IPS-20b (cell line): ENCODE measurements at regions not wholly inside any gene's neighbourhood (a gene's known extent, or its start where the extent isn't known, plus 50 kb on each side); places are given as distances from the start of the nearest gene placed in this dataset.

Experiments
- H3K27ac ChIP-seq: one replicate; pipeline ENCODE4 v1.5.1; 2013; ENCODE audit warnings: low read length
- H3K27me3 ChIP-seq: 2 replicates; pipeline ENCODE4 v1.6.1; 2013; ENCODE audit warnings: mild to moderate bottlenecking, low read length, inconsistent platforms; ENCODE audit not compliant: insufficient read depth
- H3K36me3 ChIP-seq: 2 replicates; pipeline ENCODE4 v1.6.1; 2013; ENCODE audit warnings: low read depth, mild to moderate bottlenecking, inconsistent platforms, low read length, moderate library complexity; ENCODE audit not compliant: insufficient read depth
- H3K4me1 ChIP-seq: 2 replicates; pipeline ENCODE4 v1.6.1; 2013; ENCODE audit warnings: mild to moderate bottlenecking, control low read depth, inconsistent platforms, low read length, moderate library complexity; ENCODE audit not compliant: insufficient read depth
- H3K4me3 ChIP-seq: 2 replicates; pipeline ENCODE4 v1.5.1; 2013; ENCODE audit warnings: mild to moderate bottlenecking, low read length, inconsistent platforms
- H3K9ac ChIP-seq: 2 replicates; pipeline ENCODE4 v1.6.1; 2013; ENCODE audit warnings: low read depth, mild to moderate bottlenecking, inconsistent platforms, low read length, moderate library complexity
- H3K9me3 ChIP-seq: 2 replicates; pipeline ENCODE4 v1.6.1; 2013; ENCODE audit warnings: mild to moderate bottlenecking, low read depth, low read length, inconsistent platforms; ENCODE audit not compliant: insufficient read depth

DNA sequence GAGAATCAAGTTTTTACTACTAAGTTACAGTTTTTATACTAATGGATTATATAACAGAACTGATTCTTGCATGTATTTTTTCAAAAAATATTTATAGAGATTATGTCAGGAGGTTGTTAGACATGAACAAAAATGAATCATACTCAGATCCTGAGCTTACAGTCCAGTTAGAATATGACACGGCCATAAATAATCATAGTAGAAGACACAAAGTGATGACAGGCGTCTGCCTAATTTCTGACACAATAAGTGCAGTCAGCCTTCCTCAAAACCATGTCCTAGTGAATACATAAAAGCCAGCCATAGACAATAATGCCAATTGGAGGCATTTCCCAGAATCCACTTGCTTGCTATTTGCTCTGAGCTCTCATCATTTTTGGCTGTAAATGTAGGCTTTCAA is 81.7 kb upstream of the POU1F1 start:
- Histone ChIP-seq H3K36me3 (no peaks in the 10 kb centered on the region), H3K27ac (no peak overlapping the region), H3K4me3 (no peak overlapping the region), H3K9me3 (no peaks in the 10 kb centered on the region), H3K4me1 (no peaks in the 10 kb centered on the region), H3K27me3 (no peaks in the 10 kb centered on the region), H3K9ac (no peak overlapping the region)

DNA sequence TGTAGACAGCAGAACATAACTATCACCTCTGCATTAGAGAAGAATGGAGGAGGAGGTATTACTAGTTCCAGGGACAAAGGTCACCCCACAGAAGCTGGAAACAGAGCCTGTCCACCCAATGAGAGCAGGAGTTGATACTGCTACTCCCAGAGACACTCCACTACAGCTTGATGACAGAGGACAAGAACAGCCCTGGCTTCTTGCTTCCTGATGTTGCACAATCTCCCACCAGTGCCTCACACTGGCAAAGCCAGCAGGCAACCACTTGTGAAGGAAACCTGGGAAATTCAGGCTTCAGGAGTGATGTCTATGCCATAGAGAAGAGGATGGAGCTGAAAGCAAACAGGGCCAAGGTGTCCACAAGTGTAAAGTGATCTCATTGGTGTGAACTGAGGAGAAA is 78.0 kb upstream of the POU1F1 start:
- no peaks in the 10 kb centered on the region for H3K27me3 ChIP-seq
- no peaks in the 10 kb centered on the region for H3K36me3 ChIP-seq
- H3K4me3 ChIP-seq: no peak overlapping the region

DNA sequence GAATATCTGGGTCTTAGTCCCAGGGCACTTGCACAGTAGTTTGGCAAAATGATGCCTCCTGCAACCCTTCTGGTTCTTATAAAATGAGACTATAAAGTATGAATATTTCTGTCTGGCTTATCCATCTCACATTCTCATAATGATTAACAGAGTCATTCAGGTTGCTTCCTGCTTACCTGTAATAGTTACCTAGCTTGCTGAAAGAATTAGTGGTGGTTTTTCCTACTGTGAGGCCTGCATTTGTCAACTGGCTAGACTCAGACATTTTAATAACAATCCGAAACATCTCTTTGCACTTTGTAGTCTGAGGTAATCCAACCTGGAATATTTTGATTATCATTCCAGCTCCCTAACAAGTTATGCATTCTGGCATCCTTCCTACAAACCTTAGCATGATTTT is 75.6 kb upstream of the POU1F1 start:
- Histone ChIP-seq H3K27ac (no peak overlapping the region), H3K27me3 (no peaks in the 10 kb centered on the region), H3K9ac (no peak overlapping the region), H3K36me3 (no peaks in the 10 kb centered on the region), H3K4me1 (0 out of 2 replicates have a peak, but pooled peaks cover 3% of the 10 kb centered on the region), H3K4me3 (no peak overlapping the region), H3K9me3 (no peaks in the 10 kb centered on the region)

More for the DNA sequence above, 78.0 kb upstream of the POU1F1 start:
- 0 out of 2 replicates have a peak, but pooled peaks cover 3% of the 10 kb centered on the region for H3K4me1 ChIP-seq
- no peaks in the 10 kb centered on the region for H3K9me3 ChIP-seq
- no peak overlapping the region for H3K9ac ChIP-seq
- no peak overlapping the region for H3K27ac ChIP-seq

DNA sequence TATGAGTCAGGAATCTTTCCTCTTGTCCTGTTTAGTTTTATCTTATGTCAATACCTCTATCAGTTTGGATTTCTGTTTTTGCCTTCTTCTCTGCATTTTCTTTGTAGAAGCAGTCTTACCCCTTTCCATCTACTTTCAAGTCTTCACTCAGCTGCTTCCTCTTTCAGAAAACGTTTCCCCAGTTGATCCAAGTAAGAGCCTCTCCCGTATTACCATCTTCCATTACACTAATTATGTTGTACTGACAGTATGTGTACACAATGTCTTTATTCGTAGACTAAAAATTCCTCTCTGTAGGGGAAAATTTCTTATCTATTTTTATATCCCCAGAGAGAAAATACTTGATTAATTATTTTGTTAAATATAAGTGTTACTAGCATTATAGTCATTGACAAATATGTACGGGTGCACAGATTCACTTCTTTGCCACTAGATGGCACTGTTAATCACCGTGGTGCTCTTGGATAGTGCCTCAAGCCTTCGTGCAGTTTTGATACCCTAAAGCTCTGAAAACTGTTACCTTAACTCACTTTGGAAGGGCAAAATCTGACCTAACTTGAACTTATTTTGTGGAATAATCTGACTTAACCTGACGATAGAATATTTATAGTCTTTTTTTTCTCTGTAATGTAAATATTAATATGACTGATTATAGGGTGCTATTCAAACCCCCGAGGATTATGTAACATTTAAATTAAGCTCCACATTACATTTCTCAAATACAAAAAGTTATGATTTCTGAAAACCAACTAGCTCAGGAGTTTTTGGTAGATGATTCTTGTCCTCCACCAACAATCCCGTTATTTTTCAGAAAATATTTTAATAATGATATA is 74.2 kb upstream of the POU1F1 start:
- Histone ChIP-seq H3K4me1 (0 out of 2 replicates have a peak, but pooled peaks cover 3% of the 10 kb centered on the region), H3K9ac (no peak overlapping the region), H3K9me3 (no peaks in the 10 kb centered on the region; the same call in 1 of the 2 replicates), H3K36me3 (no peaks in the 10 kb centered on the region), H3K27me3 (no peaks in the 10 kb centered on the region), H3K4me3 (no peak overlapping the region), H3K27ac (no peak overlapping the region)

DNA sequence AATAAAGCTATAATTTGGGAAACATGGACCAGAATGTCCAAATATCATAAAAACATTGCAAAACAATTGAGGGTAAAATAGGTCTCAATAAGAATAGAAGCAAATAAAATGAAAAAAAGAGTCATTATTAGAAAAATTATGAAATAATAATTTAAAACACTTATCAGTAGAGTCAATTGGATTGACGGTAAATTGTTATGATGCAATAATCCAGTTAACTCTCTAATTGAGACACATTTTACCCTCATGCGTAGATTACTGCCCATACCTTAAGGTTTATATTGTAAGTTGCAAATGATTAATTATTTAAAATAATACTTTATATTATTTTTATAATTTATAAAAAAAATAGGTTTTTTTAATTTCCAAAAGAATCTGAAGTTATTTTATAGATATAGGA is 73.4 kb upstream of the POU1F1 start:
- no peak overlapping the region for H3K27ac ChIP-seq

DNA sequence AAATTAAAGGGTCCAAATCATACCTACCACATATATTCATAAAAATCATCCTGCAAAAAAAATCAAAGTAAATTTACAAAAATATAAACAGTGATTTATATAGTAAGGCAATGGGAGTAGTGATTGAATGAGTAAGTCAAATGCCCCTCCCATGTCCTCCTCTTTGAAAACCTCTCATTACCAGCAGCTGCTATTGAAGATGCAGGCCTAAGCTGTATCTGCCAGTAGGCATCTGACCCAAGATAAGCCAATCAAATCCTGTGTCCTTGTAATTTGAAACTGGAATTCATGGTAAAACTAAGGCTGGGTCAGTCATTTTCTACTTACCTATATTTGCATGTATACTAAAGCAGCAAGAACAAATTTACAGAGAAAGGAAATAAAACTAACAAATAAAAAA is 60.4 kb upstream of the POU1F1 start:
- H3K27ac ChIP-seq: no peak overlapping the region
- no peaks in the 10 kb centered on the region for H3K4me1 ChIP-seq

More for the DNA sequence above, 73.4 kb upstream of the POU1F1 start:
- no peaks in the 10 kb centered on the region for H3K36me3 ChIP-seq
- H3K4me1 ChIP-seq: 0 out of 2 replicates have a peak, but pooled peaks cover 3% of the 10 kb centered on the region
- H3K9ac ChIP-seq: no peak overlapping the region
- no peaks in the 10 kb centered on the region; the same call in 1 of the 2 replicates for H3K9me3 ChIP-seq
- no peaks in the 10 kb centered on the region for H3K27me3 ChIP-seq
- H3K4me3 ChIP-seq: no peak overlapping the region

DNA sequence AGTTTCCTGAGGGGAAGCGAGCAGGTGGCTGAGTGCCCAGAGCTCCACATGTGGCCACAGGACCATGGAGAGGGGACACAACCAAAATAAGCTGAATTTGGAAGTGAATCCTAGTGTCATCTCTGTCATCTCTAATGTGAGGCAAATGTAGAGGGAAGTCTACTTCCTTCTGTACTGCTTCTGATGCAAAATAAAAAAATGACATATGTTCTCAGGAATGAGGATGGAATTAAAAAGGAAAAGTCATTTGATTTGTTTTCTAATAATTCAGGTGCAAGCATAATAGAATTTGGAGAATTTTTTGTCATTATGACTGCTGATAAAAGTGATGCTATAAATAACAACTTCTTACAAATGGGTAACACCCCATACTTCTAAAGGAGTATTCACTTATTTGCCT is 59.5 kb upstream of the POU1F1 start:
- no peaks in the 10 kb centered on the region for H3K4me1 ChIP-seq
- H3K27ac ChIP-seq: no peak overlapping the region
- no peaks in the 10 kb centered on the region for H3K27me3 ChIP-seq
- H3K4me3 ChIP-seq: no peak overlapping the region
- H3K9me3 ChIP-seq: no peaks in the 10 kb centered on the region
- H3K36me3 ChIP-seq: no peaks in the 10 kb centered on the region
- no peak overlapping the region for H3K9ac ChIP-seq

More for the DNA sequence above, 60.4 kb upstream of the POU1F1 start:
- H3K4me3 ChIP-seq: no peak overlapping the region
- no peaks in the 10 kb centered on the region for H3K27me3 ChIP-seq
- no peaks in the 10 kb centered on the region for H3K9me3 ChIP-seq
- H3K9ac ChIP-seq: no peak overlapping the region
- H3K36me3 ChIP-seq: no peaks in the 10 kb centered on the region

DNA sequence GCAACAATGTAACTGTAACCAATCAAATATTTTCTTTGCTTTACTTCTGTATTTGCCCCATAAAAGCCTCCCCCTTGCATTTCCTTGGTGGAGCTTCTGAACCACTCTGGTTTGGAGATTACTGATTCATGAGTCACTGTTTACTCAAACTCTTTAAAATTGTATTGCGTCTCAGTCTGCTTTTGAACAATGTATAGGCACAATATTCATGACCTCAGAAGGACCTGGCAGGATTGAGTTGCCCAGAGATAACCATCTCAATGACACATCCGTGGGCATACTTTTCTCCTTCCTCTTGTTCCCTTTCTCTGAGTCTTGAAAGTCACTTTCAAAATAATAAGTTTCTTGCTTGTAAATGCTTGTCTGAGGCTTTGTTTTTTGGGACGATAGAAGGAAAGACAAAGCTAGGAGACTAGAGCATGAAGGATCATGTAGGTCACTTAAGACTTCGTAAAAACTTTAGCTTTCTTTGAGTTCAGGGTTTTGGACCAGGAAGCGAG is 57.1 kb upstream of the POU1F1 start:
- H3K27ac ChIP-seq: no peak overlapping the region
- H3K9ac ChIP-seq: no peak overlapping the region

DNA sequence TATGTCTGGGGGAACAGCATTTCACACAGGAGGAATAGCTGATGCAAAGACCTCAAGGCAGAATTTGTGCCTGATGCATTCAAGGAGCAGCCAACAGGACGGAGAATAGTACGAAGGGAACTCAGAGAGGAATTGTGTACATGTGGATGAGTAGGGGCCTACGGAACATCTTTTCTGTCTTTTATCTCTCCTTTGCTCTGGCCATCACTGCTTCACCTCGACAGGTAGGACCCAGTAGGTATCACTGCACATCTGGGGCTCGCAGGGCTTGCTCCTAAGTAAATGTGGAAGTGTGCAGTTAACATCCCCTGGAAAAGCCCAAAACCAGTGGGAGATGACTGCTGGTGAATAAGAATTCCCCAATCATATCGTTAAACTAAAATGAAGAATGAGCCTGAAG is 56.4 kb upstream of the POU1F1 start:
- no peaks in the 10 kb centered on the region for H3K9me3 ChIP-seq
- H3K9ac ChIP-seq: no peak overlapping the region
- H3K4me3 ChIP-seq: no peak overlapping the region
- H3K27me3 ChIP-seq: no peaks in the 10 kb centered on the region
- H3K27ac ChIP-seq: no peak overlapping the region
- H3K36me3 ChIP-seq: no peaks in the 10 kb centered on the region
- no peaks in the 10 kb centered on the region for H3K4me1 ChIP-seq

More for the DNA sequence above, 57.1 kb upstream of the POU1F1 start:
- Histone ChIP-seq H3K4me1 (no peaks in the 10 kb centered on the region), H3K9me3 (no peaks in the 10 kb centered on the region), H3K4me3 (no peak overlapping the region), H3K36me3 (no peaks in the 10 kb centered on the region), H3K27me3 (no peaks in the 10 kb centered on the region)

DNA sequence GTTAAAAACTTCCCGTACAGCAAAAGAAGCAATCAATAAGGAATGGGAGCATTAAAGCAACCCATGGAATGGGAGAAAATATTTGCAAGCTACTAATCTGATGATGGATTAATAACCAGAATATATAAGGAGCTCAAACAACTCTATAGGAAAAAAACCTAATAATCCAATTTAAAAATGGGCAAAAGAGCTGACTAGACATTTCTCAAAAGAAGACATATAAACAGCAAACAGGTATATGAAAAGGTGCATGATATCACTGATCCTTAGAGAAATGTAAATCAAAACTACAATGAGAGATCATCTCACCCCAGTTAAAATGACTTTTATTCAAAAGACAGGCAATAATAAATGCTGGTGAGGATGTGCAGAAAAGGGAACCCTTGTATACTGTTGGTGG is 52.7 kb upstream of the POU1F1 start:
- Histone ChIP-seq H3K27me3 (no peaks in the 10 kb centered on the region), H3K9me3 (peaks cover 3% of the 10 kb centered on the region; the same call in 1 of the 2 replicates), H3K27ac (no peak overlapping the region), H3K36me3 (no peaks in the 10 kb centered on the region), H3K4me1 (no peaks in the 10 kb centered on the region), H3K4me3 (no peak overlapping the region), H3K9ac (no peak overlapping the region)
